ENCODE measurements at regions not wholly inside any gene's neighbourhood (a gene's known extent, or its start where the extent isn't known, plus 50 kb on each side); places are given as distances from the start of the nearest gene placed in this dataset.
"Not testable (repeated sequence)": the region's sequence is repeated elsewhere in the genome, so short reads cannot be mapped to it uniquely, and the experiment has no call there.

GRCh38 chr14:55847766-55848165 lies 267.8 kb downstream of the KTN1 start:
- DNase-seq (ENCODE audit: low spot score): no peak

DNA sequence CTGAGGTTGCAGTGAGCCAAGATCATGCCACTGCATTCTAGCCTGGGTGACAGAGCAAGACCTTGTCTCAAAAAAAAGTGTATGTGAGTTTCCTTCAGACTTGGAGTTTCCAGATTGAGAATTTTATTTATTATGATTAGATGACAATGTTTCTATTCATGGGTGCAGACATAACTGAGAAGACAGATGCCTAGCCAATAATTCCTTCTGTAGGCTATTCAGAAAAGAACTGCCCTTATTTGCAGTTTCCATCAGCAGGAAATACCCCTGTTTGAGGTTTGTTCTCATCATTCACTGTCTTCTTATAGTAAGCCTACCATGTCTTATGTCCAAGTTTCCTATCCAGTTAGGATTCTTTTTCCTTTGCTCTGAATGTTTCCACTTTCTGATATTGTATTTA lies 269.0 kb downstream of the KTN1 start:
- DNase-seq (ENCODE audit: low spot score): no peak

DNA sequence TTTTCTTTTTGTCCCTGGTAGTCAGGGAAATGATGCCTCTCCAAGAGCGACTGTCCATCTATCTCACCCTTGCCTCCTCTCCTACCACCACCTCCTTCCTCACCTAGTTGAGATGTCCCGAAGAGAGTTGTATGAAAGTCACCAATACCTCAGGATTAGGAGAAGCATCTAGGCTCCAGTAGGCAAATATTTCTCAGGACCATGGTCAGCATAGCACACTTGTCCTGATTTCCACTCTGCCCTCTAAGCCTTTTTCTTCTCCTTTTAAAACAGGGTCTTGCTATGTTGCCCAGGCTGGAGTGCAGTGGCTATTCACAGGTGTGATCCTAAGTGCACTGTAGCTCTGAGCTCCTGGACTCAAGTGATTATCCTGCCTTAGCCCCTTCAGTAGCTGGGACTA lies 268.4 kb upstream of the PELI2 start:
- no peak for DNase-seq (ENCODE audit: low spot score)

- DNase-seq (ENCODE audit: low spot score): no peak
Measured at GRCh38 chr14:55850825-55851241, 267.4 kb upstream of the PELI2 start.

GRCh38 chr14:55851301-55851700 lies 266.9 kb upstream of the PELI2 start:
- no peak for DNase-seq (ENCODE audit: low spot score)

DNA sequence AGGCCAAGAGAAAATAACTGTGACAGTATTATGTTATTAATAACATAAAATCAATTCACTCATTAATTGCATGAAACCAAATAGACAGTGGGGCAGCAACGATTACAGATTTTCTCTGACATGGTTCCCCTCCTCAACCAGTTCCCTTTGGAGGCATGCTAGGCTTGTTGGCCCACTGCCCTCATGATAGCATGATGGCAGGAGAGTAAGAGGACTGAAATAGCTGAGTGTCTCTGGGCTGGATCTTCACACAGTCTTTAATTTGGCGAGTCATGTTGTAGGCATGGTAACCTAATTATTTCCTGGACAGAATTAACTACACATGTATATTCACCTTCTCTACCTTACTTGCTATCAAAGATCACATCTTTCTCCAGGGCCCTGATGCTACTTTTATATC lies 266.2 kb upstream of the PELI2 start:
- DNase-seq (ENCODE audit: low spot score): no peak

GRCh38 chr14:55855751-55856150 lies 262.5 kb upstream of the PELI2 start:
- no peak for DNase-seq (ENCODE audit: low spot score)

DNA sequence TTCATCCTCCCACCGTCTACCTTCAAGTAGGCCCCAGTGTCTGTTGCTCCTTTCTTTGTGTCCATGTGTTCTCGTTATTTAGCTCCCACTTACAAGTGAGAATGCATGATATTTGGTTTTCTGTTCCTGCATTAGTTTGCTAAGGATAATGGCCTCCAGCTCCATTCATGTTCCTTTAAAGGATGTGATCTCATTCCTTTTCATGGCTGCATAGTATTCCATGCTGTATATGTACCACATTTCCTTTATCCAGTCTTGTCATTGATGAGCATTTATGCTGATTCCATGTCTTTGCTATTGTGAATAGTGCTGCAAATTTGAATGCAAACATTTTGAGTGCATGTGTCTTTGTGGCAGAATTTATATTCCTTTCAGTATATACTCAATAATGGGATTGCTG lies 259.6 kb upstream of the PELI2 start:
- no peak for DNase-seq (ENCODE audit: low spot score)

DNA sequence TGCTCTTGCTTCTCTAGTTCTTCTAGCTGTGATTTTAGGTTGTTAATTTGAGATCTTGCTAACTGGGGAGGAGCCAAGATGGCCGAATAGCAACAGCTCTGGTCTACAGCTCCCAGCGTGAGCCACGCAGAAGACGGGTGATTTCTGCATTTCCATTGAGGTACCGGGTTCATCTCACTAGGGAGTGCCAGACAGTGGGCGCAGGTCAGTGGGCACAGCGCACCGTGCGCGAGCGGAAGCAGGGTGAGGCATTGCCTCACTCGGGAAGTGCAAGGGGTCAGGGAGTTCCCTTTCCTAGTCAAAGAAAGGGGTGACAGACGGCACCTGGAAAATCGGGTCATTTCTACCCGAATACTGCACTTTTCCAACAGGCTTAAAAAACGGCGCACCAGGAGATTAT lies 256.6 kb upstream of the PELI2 start:
- not testable (repeated sequence) for DNase-seq (ENCODE audit: low spot score)

DNA sequence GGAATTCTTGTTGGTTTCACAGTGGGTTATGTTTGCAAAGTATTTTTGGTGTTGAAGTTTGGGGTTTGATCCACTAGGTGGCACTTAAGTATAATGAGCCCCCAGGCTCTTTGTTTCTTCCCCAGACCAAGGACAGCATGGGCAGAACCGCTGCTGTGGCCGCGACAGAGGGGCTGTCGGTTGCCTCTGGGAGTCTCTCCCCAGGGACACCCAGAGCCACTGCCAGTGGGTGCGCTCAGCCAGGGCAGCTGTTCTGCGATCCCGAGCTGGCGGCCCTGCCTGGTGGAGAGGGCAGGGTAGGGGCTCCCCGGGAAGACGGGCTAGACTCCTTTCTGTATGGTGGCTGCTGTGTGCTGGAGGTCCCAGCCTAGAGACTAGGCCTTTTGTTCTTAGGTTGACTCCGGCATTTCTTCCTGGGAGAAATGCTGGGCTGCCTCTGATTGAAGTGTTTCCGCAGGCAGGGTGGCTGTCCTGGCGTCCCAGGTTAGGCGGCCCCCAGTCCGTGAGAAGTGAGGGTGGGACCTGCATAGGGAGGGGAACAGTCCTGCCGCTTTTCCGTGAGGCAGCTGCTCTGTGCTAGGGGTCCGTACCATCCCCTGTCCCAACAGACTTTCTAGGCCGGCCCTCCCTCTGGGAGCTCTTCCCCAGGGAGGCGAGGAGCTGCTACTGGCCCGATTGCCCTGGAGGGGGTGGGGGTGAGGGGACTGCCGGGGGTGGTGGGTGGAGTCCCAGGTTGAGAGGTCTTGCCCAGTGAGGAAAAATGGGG lies 253.1 kb upstream of the PELI2 start:
- no peak for DNase-seq (ENCODE audit: low spot score)

DNA sequence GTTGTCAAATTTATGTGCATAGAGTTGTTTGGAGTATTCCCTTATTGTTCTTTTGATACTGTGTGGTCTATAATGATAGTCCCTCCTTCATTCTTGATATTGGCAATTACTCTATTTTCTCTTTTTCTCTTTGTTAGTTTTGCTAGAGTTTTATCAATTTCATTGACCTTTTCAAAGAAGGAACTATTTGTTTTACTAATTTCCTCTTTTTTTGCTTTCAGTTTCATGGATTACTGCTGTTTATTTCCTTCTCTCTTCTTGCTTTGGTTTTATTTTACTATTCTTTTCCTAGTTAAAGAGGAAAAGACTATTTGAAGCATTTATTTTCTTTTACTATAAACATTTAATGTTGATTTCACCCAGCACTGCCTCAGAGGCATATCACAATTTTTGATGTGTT lies 250.9 kb upstream of the PELI2 start:
- DNase-seq (ENCODE audit: low spot score): no peak

GRCh38 chr14:55867719-55868118 lies 250.5 kb upstream of the PELI2 start:
- no peak for DNase-seq (ENCODE audit: low spot score)

GRCh38 chr14:55869397-55870049 lies 248.7 kb upstream of the PELI2 start:
- DNase-seq (ENCODE audit: low spot score): no peak

- no peak for DNase-seq (ENCODE audit: low spot score)
Measured at GRCh38 chr14:55873169-55873568, 245.0 kb upstream of the PELI2 start.

DNA sequence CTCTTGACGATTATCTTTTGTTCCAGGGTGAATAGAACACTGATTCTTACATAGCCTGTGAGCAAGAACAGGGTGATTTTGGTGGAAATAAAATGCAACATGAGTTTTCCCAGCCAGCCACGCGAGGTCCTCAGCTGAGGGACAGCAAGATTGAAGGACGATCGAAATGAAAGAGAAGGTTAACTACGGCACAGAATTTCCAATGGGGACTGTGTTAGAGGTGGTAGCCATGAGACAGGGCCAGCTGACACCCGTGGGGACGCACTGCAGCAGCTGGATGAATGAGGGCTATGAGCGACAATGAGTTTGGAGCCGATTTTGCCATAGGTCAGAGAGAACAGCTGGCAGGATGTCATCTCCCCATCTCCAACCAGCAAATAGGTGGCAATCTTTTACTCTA lies 243.4 kb upstream of the PELI2 start:
- no peak for DNase-seq (ENCODE audit: low spot score)

GRCh38 chr14:55877942-55878341 lies 240.3 kb upstream of the PELI2 start:
- DNase-seq (ENCODE audit: low spot score): no peak

DNA sequence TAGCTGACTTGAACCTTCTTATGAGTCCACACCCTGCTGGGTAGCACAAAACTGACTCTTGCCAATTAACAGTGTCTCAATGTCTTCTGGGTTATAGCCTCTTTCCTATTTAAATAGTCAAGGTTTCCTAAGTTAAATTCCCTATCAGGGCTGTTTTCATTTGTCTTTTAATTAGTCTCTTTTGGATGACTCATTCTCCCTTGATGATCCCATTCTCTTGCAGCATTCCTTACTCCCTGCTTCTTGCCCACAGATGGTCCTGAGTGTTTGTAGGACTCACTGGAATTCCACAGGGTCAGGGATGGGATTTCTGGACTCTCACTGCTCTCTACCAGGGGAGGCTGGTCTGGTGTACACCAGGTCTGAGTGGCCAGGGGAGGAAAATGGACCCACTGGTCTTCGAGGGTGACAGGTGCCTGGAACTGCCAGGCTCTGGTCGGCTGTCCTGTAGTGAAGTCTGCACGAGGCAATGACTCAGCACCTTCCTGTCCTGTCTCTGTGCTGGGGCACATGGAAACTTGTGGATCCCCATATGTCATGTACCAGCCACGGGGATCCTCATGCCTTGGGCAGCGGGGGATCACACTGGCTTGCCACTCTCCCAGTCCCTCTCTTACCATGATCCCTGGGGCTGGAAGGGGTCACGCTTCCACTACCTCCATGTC lies 236.5 kb upstream of the PELI2 start:
- no peak for DNase-seq (ENCODE audit: low spot score)

DNA sequence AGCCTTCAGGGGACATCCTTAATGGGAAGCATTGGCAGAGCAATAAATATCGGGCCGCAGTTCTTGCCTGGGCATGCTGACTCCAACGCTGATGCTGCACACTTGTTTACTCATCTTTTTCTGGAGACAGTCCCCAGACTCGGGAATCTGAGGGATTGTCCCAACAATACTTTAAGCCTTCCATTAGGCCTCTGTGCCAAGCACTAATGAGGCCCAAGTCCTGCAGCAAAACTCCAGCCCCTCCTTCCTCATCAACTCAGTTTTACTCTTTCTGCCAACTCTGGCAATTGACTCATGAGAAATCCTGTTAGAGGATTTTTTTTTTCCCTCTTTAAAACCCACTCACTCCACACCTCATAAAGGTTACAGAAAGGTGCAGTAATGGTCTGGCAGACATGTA lies 233.4 kb upstream of the PELI2 start:
- no peak for DNase-seq (ENCODE audit: low spot score)

- DNase-seq (ENCODE audit: low spot score): no peak
Measured at GRCh38 chr14:55889124-55889523, 229.1 kb upstream of the PELI2 start.

- DNase-seq (ENCODE audit: low spot score): no peak
Measured at GRCh38 chr14:55891692-55892091, 226.5 kb upstream of the PELI2 start.

- DNase-seq (ENCODE audit: low spot score): no peak
Measured at GRCh38 chr14:55892906-55893305, 225.3 kb upstream of the PELI2 start.

DNA sequence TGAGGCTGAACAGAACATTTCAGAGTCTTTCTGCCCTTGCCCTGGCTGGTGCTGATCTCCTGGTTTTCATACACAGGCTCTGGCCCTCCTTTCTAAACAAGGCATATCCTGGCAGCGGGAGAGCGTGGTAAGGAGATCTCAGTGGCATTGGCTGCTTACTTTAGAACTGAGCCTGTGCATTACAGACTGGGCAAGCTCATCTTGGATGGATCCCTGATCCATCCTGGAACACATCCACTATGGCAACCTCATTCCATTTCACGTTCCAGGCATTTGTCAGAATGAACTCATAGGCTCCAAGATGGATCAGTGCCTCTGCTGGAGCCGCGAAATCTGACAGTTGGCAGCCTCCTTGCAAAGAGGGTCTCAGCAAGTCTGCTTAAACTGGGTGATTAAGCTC lies 224.5 kb upstream of the PELI2 start:
- no peak for DNase-seq (ENCODE audit: low spot score)

GRCh38 chr14:55897031-55897430 lies 221.2 kb upstream of the PELI2 start:
- DNase-seq (ENCODE audit: low spot score): no peak

All from activated CD4-positive, alpha-beta T cell treated with anti-CD3 and anti-CD28 coated beads, Interleukin-2, Interleukin-4, amounts not matched to agents 100 ng/mL and 50 ng/mL, durations not matched to agents 16 hours and 8 hours (primary cell).